ENCODE measurements at regions not wholly inside any gene's neighbourhood (a gene's known extent, or its start where the extent isn't known, plus 50 kb on each side); places are given as distances from the start of the nearest gene placed in this dataset.

DNA sequence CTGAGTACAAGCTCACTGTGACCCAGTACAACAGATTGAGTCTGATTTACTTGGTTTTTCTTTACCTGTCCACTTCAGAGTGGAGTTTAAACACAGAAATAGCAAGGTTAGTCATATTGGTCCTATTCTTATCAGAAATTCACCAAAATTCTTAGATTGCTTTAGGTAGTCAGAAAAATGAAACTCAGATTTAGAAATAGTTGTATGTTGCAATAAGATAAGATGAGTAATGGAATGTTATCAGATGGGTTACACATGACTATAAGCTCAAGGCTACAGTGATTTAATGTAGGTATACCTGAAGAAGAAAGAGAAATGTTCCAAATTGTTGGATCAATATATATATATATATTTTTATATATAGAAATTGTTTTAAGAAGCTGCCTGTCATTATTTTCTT is 524.1 kb downstream of the LRFN5 start:
- TF ChIP-seq SNAI2 (CRISPR knock-in tag; IDR thresholded peaks at IDR 0.05) (no peak), PPARA (CRISPR knock-in tag; IDR thresholded peaks at IDR 0.05; ENCODE audit: borderline replicate concordance) (no peak), ZFP3 (CRISPR knock-in tag; IDR thresholded peaks at IDR 0.05) (no peak), ZFP30 (CRISPR knock-in tag; IDR thresholded peaks at IDR 0.05) (no peak), ZNF565 (CRISPR knock-in tag; conservative IDR thresholded peaks at IDR 0.05; ENCODE audit: low read depth) (no peak), BACH2 (CRISPR knock-in tag; IDR thresholded peaks at IDR 0.05; ENCODE audit: borderline replicate concordance) (no peak), ZNF8 (CRISPR knock-in tag; IDR thresholded peaks at IDR 0.05) (no peak), ARNTL (CRISPR knock-in tag; IDR thresholded peaks at IDR 0.05; ENCODE audit: borderline replicate concordance, low read depth) (no peak), ZNF70 (CRISPR knock-in tag; IDR thresholded peaks at IDR 0.05) (no peak)
- TF ChIP-seq, protein P1, sequence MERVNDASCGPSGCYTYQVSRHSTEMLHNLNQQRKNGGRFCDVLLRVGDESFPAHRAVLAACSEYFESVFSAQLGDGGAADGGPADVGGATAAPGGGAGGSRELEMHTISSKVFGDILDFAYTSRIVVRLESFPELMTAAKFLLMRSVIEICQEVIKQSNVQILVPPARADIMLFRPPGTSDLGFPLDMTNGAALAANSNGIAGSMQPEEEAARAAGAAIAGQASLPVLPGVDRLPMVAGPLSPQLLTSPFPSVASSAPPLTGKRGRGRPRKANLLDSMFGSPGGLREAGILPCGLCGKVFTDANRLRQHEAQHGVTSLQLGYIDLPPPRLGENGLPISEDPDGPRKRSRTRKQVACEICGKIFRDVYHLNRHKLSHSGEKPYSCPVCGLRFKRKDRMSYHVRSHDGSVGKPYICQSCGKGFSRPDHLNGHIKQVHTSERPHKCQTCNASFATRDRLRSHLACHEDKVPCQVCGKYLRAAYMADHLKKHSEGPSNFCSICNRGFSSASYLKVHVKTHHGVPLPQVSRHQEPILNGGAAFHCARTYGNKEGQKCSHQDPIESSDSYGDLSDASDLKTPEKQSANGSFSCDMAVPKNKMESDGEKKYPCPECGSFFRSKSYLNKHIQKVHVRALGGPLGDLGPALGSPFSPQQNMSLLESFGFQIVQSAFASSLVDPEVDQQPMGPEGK (CRISPR knock-in tag; IDR thresholded peaks at IDR 0.05; ENCODE audit: borderline replicate concordance), result no peak
- TF ChIP-seq, protein P2, sequence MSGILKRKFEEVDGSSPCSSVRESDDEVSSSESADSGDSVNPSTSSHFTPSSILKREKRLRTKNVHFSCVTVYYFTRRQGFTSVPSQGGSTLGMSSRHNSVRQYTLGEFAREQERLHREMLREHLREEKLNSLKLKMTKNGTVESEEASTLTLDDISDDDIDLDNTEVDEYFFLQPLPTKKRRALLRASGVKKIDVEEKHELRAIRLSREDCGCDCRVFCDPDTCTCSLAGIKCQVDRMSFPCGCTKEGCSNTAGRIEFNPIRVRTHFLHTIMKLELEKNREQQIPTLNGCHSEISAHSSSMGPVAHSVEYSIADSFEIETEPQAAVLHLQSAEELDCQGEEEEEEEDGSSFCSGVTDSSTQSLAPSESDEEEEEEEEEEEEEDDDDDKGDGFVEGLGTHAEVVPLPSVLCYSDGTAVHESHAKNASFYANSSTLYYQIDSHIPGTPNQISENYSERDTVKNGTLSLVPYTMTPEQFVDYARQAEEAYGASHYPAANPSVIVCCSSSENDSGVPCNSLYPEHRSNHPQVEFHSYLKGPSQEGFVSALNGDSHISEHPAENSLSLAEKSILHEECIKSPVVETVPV (CRISPR knock-in tag; IDR thresholded peaks at IDR 0.05), result no peak
- TF ChIP-seq, protein P3, sequence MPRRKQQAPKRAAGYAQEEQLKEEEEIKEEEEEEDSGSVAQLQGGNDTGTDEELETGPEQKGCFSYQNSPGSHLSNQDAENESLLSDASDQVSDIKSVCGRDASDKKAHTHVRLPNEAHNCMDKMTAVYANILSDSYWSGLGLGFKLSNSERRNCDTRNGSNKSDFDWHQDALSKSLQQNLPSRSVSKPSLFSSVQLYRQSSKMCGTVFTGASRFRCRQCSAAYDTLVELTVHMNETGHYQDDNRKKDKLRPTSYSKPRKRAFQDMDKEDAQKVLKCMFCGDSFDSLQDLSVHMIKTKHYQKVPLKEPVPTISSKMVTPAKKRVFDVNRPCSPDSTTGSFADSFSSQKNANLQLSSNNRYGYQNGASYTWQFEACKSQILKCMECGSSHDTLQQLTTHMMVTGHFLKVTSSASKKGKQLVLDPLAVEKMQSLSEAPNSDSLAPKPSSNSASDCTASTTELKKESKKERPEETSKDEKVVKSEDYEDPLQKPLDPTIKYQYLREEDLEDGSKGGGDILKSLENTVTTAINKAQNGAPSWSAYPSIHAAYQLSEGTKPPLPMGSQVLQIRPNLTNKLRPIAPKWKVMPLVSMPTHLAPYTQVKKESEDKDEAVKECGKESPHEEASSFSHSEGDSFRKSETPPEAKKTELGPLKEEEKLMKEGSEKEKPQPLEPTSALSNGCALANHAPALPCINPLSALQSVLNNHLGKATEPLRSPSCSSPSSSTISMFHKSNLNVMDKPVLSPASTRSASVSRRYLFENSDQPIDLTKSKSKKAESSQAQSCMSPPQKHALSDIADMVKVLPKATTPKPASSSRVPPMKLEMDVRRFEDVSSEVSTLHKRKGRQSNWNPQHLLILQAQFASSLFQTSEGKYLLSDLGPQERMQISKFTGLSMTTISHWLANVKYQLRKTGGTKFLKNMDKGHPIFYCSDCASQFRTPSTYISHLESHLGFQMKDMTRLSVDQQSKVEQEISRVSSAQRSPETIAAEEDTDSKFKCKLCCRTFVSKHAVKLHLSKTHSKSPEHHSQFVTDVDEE (CRISPR knock-in tag; IDR thresholded peaks at IDR 0.05), result no peak
